ENCODE measurements at regions not wholly inside any gene's neighbourhood (a gene's known extent, or its start where the extent isn't known, plus 50 kb on each side); places are given as distances from the start of the nearest gene placed in this dataset.

DNA sequence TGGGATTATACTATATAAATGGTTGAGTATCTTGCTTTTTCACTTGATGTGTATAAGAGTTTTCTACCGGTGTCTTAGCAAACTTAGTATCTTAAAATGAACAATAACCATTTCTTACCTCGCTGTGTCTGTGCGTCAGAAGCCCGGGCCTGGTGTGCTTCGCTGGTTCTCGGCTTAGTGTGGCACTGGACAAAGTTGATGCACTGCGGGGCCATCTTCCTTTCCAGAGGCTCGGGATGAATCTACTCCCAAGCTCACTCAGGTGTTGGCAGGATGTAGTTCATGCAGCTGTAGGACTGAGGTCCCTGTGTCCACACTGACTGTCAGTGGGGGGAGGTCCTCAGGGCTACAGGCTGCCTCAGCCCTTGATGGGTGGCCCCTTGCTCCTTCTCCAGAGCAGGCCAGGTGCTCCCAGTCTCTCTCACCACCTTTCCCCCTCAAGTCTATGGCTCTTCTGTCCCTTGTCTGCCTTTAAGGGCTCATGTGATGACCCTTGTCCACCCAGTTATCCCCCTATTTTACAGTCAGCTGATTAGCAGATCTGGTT lies 227.8 kb downstream of the GLRX3 start:
- TF ChIP-seq SPI1 (IDR thresholded peaks at IDR 0.05; ENCODE audit: borderline replicate concordance, low read depth) (no peak), POLR2AphosphoS5 (IDR thresholded peaks at IDR 0.05; ENCODE audit: low read depth) (no peak)
